GM21825 (cell line): ENCODE measurements at regions not wholly inside any gene's neighbourhood (a gene's known extent, or its start where the extent isn't known, plus 50 kb on each side); places are given as distances from the start of the nearest gene placed in this dataset.
A peak's percentile ranks its signal among the peaks of the same experiment; 100 is the strongest.
"Not testable (repeated sequence)": the region's sequence is repeated elsewhere in the genome, so short reads cannot be mapped to it uniquely, and the experiment has no call there.

Experiments used
- ATAC-seq: cut with Tn5 transposase; IDR thresholded peaks from one replicate; pipeline ENCODE4 v1.9.1; 2021; ENCODE audit warnings: mild to moderate bottlenecking, moderate library complexity; ENCODE audit not compliant: unreplicated experiment

DNA sequence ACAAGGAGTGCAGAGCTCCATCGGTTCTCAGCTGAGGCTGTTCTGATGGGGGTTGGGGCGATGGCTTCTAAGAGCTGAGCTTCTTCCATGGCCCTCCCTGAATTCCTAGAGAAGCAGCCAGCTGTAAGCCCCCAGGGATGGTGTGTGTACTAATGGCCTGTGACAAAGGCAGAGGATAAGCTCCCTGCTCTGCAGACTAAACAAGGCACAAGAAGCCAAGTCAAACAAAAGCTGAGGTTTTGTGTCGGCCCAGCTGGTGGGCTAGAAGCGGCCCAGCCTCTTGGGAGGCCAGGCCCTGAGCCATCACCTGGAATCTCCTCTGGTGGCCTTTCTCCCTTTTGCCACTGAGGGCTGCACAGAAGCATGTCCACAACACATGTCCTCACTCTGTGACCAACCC, 75.0 kb upstream of the XPA start:
- no peak for ATAC-seq

DNA sequence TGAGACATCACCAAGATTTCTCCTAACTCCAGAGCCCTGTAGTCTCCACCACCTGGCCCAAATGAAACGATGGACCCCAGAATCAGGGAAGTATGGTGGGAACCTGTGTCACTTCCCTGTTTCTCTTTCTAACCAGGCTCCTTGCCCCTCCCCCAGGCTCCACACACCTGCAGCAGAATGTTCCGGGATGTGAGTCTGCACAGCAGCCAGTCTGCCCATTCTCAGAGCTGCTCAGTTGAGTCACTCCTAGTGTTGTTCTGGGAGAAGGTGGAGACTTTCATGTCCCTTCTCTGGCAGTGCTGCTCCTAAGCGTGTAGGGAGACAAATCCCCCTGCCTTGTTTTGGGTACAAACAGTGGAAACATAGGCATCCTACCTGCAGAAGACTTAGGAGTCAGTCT, 76.0 kb upstream of the XPA start:
- no peak for ATAC-seq

DNA sequence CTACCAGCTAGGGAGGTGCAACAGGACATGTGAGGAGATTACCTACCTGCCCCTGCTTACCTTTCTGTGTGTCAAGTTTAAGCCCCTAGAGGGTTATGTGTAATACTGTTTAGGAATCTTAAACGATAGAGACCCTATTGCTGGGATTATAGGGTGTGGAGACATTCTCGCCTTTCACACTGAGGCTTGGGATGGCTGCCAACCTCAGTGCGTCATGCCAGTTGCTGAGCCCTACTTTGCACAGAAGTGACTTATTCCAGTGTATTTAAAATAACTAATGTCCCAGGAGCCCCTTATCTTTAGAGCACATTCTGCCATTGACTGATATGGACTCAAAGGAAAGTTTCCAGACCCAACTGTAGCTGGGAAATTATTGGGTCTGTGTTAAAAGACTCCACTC, 76.6 kb upstream of the XPA start:
- no peak for ATAC-seq

DNA sequence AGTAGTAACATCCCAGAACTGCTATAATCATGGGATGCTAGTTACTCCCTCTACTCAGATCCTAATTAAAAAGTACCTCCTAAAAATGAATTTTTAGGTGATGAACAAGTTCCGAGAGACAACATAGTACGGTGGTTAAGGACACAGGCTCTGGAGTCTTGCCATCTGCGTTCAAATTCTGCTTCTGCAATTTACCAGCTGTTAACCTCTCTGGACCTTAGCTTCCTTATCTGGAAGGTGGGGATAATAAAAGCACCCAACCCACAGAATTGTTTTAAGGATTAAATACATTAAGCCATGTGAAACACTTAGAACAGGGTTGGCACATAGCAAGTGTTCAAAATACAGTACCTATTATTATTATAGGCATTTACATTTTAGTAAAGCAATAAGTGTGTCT, 77.5 kb upstream of the XPA start:
- ATAC-seq, result no peak

DNA sequence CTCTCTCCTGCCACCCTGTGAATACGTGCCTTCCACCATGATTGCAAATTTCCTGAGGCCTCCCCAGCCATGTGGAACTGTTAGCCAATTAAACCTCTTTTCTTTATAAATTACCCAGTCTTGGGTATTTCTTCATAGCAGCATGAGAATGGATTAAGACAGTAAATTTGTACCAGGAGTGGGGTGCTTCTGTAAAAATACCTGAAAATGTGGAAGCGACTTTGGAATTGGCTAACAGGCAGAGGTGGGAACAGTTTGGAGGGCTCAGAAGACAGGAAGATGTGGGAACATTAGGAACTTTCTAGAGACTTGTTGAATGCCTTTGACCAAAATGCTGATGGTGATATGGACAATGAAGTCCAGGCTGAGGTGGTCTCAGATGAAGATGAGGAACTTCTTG, 74.3 kb upstream of the FOXE1 start:
- not testable (repeated sequence) for ATAC-seq

DNA sequence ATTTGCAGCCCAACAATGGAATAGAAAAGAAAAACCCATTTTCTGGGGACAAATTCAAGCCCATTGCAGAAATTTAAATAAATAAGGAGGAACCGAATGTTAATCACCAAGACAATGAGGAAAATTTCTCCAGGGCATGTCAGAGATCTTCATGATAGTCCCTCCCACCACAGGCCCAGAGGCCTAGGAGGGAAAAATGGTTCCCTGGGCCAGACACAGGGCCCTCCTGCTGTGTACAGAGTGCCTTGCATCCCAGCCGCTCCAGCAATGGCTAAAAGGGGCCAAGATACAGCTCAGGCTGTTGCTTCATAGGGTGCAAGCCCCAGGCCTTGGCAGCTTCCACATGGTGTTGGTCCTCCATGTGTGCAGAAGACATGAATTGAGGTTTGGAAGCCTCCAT, 73.4 kb upstream of the FOXE1 start:
- no peak for ATAC-seq

DNA sequence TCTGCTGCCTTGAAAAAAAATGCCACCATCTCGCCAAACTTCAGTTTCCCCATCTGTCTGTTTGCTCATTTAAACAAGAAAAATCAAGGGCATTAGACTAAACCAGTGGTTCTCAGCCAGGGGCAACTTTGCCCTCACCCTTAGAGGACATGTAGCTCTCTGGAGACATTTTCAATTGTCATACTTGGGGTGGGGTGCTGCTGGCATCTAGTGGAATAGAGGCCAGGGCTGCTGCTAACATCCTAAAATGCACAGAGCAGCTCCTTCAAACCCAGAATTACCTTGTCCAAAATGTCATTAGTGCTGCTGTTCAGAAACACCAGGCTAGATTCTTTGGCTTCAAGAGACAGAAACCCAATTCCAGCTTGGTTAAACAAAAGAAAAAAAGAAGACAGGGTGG, 71.1 kb upstream of the FOXE1 start:
- no peak for ATAC-seq

DNA sequence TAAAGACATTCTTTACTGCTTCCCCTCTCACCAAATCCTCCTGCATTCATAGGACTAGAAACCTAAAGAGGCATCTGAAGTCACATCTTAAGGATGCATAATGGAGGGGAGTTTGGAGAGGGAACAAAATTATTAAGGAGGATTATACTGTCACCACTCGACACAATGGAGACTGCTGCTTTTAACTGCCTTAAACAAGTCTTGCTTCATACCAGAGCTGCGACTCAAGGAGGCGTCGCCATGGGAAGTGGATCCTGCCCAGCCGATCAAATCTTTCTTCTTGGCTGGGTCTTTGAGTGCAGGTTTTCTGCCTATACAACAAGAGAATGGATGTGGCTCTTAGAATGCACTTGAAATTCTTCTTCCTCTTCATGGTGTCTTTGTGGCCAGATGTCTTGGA, 66.7 kb upstream of the FOXE1 start:
- ATAC-seq, result no peak

DNA sequence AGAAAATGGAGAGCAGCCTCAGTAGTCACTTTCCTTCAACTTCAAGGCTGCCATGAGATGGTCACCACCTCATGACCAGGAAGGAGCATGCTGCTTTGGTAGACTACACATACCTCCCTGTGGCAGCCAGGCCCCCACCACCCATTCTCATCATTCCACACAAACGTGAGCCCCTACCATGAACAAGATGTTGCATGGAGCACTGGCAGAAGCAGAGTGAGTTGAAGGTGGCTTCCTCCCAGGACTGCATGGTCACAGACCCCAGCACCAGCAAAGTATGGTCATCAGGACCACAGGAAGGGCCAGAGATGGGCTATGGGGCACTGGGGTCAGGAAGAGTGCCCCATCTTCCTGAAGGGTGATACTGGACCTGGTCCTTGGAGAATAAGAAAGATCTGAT, 65.5 kb upstream of the FOXE1 start:
- ATAC-seq, result no peak

DNA sequence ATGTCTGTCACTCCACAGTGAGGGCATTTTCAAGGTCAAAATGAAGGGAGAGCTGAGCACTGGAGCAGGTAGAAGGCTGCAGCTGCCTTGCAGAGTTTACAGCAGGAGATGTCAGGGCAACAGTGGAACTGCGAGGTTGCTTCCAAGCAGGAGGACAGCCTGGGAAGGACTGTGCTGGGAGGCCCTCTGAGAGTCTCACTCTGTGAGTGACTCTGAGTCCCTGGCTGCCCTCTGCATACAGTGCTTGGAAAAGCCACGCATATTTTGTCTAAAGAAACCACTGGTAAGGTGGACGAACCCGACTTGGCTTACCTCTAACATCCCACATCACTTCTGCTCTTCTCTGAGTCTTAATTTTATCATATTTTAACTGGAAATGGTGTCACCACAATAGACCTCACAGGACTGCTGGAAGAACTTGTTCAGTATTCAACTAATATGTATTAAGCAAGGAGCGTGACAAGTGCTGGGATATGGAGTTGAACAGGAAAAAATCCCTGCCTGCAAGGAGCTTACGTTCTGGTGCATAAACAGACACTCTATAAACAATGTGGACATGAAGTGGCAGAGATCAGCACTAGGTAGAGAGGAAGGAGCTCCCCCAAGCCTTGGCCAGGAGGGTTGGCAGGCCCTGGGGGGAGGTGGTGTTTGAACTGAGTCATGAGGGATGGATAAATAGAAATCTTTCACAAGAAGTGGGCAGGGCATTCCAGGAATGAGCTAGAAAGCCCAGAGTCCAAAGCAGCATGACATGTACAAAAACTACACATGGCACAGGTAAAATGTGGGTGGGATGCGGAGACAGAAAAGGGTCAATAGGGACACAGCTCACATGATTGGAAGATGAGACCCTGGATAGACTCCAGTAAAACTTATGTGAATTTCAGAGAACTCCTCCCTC, 64.0 kb upstream of the FOXE1 start:
- ATAC-seq, result no peak

DNA sequence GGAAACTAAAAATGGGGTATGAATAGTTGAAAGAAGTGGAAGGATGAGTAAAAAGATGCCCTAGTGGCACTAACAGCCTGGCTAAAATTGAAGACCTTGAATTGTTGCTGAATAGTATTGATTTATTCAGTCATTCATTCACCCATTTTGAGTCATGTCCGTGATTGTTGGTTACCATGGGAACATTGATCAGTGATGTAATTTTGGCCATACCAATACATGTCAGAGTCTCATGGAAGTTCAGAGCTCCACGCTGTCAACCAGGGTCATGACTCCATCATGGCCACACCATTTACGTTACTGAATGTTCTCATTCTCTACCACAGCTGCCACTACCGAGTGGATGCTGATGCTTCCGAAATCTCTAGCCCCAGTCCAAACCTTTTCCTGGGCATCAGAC, 62.5 kb upstream of the FOXE1 start:
- no peak for ATAC-seq

DNA sequence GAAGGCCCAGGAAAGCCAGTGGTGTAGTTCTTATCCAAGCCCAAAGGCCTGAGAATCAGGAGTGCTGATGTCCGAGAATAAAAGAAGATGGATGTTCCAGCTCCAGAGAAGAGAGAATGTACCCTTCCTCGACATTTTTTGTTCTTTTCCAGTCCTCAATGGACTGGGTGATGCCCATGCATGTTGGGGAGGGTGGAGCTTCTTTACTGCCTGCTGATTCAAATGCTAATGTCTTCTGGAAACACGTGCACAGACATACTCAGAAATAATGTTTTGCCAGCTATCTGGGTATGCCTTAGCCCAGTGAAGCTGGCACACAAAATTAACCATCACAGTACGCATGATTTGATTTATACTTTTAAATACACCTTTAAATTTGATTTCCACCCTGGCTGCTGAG, 61.5 kb upstream of the FOXE1 start:
- no peak for ATAC-seq

DNA sequence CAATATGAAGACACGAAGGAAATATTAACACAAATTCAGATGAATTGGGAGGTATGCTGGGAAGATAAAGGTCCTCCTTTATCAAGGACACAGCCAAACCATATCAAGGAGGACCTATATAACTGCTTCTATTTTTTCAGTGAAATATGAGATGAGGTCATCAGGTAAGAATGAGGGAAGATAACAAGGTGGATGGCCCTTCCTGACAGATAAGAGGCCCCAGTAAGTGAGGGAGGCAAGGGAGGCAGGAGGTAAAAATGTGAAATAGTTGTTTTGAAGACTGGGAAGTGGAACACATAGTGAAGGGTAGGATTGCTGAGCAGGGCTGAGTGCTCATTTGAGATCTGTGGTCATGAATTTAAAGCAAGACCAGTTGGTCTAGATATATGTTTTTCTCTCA, 60.0 kb upstream of the FOXE1 start:
- ATAC-seq, result no peak

DNA sequence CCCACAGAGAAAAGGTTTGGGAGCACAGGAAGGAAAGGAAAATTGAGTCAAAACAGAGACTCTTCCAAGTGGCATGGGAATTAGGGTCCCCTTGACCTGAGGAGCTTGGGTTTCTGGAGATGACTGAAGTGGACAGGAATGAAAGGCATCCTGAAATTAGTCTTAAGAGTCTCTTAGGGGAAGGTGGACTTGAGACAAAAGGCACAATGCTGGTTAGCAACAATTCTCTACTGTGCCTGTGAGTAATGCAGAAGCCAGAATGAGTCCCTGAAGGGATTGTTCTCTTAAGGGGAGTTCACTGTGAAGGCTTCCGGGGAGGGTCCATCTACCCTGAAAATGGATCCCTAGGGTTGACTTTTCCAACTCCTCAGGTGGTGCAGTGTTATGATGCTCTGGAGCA, 58.4 kb upstream of the FOXE1 start:
- no peak for ATAC-seq

DNA sequence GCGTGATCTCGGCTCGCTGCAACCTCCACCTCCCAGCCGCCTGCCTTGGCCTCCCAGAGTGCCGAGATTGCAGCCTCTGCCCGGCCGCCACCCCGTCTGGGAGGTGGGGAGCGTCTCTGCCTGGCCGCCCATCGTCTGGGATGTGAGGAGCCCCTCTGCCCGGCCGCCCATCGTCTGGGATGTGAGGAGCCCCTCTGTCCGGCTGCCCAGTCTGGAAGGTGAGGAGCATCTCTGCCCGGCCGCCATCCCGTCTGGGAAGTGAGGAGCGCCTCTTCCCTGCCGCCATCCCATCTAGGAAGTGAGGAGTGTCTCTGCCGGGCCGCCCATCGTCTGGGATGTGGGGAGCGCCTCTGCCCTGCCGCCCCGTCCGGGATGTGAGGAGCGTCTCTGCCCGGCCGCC, 56.9 kb upstream of the FOXE1 start:
- ATAC-seq, result not testable (repeated sequence)

DNA sequence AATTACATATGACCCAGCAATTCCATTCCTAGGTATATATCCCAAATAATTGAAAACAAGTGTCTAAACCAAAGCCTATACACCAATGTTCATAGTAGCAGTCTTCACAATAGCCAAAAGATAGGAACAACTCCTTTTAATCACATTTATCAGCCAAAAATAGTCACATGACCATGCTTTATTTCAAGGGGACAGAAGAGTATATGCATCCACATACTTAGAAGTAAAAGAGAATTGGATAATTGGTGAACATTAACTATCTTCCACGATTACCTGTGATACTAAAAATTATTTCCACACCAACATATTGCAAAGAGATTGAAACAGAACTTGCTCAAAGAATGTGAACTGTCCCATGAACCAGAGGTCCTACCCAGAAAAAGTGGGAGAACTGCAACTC, 51.8 kb upstream of the FOXE1 start:
- no peak for ATAC-seq

DNA sequence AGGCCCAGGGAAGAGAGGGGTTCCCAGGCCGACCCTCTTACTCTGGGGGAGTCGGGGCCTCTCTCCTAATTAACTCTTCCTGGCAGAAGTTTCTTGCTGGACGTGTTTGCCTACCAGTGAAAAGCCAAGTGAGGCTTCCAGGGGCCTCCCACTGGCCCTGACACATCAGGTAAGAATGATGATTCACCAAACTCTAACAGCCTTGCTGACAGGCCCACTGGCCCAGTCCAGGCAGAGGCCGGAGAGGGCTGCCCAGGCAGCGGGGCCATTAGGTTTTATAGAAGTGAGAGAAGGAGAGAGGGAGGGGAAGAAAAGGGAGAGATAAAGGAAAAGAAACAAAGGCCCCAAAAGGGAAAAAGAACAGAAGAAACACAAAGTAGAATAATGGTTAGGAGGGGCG, 50.8 kb upstream of the FOXE1 start:
- ATAC-seq, result no peak

DNA sequence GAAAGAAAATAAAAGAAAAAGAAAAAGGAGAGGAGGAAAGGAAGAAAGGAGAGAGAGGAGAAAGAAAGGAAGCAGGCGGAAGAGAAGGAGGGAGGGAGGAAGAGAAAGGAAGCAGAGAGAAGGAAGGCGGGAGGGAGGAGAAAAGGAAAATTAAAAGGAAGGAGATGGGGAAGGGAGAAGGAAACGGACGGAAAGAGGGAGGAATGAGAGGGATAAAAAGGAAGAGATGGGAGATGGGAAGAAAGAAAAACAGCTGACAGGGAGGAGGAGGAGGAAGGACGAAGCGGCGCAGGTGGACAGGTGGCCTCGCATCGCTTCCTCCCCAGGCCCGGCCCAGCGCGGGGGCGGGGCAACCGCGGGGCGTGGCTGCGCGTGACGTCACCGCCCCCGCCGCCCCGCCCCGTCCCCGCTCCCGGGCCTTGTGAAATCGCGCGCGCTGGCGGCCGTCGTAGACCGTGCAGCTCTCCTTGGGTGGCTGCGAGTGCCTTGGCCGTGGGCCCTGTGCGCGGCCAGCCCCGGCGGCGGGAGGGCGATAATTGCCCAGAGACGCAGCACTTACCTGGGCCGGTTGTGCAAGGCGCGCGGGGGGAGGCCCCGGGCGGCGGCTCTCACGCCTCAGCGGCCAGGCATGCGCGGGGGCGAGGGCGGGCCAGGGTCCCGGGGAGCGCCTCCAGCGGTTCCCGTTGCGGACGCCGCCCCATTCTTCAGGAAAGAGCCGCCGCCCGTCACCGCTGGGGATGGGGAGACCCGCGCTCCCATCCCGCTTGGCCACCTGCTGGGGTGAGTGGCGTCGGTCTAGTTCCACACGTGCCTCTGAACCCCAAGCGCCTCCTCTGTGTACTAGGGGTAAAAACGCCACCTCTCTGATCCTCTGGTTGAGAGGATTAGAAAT, 49.6 kb upstream of the FOXE1 start:
- peak; percentile 82 for ATAC-seq
